A549 (cell line): ENCODE measurements at regions not wholly inside any gene's neighbourhood (a gene's known extent, or its start where the extent isn't known, plus 50 kb on each side); places are given as distances from the start of the nearest gene placed in this dataset.

Source experiments
- EP300 ChIP-seq, 2 experiments: fragments of >200 bp; sonication (Bioruptor Twin); formaldehyde crosslinking; IDR thresholded peaks; 2 replicates in 1 of 2; 3 replicates in 1 of 2; pipeline ENCODE4 v1.6.1; 2016 to 2017
- HOXB5 ChIP-seq: fragments of 250-450 bp; sonication (Bioruptor Pico); IDR thresholded peaks from 2 replicates; pipeline ENCODE4 v1.5.0; 2020; ENCODE audit warnings: mild to moderate bottlenecking, moderate library complexity
- MAFK ChIP-seq: fragments of 450-650 bp; IDR thresholded peaks from 2 replicates; pipeline ENCODE4 v1.6.1; 2014; ENCODE audit not compliant: partially characterized antibody
- POLR2A ChIP-seq: IDR thresholded peaks from 2 replicates; pipeline ENCODE4 v1.6.1; 2012; ENCODE audit warnings: mild to moderate bottlenecking, low read length
- POLR2AphosphoS2 ChIP-seq: conservative IDR thresholded peaks from 2 replicates; pipeline ENCODE4 v1.6.1; 2012; ENCODE audit warnings: low read length, improper control_type of control experiment, inconsistent platforms
- RARB ChIP-seq: fragments of 250-450 bp; sonication (Bioruptor Pico); IDR thresholded peaks from 2 replicates; pipeline ENCODE4 v1.8.0; 2021; ENCODE audit warnings: mild to moderate bottlenecking, moderate library complexity
- REST ChIP-seq: fragments of 200-600 bp; sonication (generic); IDR thresholded peaks from 2 replicates; pipeline ENCODE4 v1.6.1; 2016; ENCODE audit warnings: antibody characterized with exemption, mild to moderate bottlenecking, moderate library complexity
- RFX5 ChIP-seq: fragments of 450-650 bp; IDR thresholded peaks from 2 replicates; pipeline ENCODE4 v1.7.1; 2014; ENCODE audit warnings: antibody characterized with exemption, mild to moderate bottlenecking, moderate library complexity
- SMC3 ChIP-seq: fragments of >200 bp; sonication (Bioruptor Twin); formaldehyde crosslinking; IDR thresholded peaks from 3 replicates; pipeline ENCODE4 v1.6.1; 2018; ENCODE audit warnings: inconsistent platforms
- USF2 ChIP-seq: fragments of 450-650 bp; IDR thresholded peaks from 2 replicates; pipeline ENCODE4 v1.6.1; 2014; ENCODE audit warnings: antibody characterized with exemption
- TF ChIP-seq, protein P1 (sequence below): fragments of >200 bp; sonication (Bioruptor Twin); formaldehyde crosslinking; IDR thresholded peaks from 3 replicates; pipeline ENCODE4 v1.5.1; 2016
- TF ChIP-seq, protein P2 (sequence below): fragments of 250-450 bp; sonication (Bioruptor Pico); IDR thresholded peaks from 2 replicates; pipeline ENCODE4 v1.5.0; 2021; ENCODE audit warnings: mild to moderate bottlenecking, moderate library complexity, borderline replicate concordance
- TF ChIP-seq, protein P3 (sequence below): IDR thresholded peaks from 2 replicates; pipeline ENCODE4 v1.6.1; 2012

DNA sequence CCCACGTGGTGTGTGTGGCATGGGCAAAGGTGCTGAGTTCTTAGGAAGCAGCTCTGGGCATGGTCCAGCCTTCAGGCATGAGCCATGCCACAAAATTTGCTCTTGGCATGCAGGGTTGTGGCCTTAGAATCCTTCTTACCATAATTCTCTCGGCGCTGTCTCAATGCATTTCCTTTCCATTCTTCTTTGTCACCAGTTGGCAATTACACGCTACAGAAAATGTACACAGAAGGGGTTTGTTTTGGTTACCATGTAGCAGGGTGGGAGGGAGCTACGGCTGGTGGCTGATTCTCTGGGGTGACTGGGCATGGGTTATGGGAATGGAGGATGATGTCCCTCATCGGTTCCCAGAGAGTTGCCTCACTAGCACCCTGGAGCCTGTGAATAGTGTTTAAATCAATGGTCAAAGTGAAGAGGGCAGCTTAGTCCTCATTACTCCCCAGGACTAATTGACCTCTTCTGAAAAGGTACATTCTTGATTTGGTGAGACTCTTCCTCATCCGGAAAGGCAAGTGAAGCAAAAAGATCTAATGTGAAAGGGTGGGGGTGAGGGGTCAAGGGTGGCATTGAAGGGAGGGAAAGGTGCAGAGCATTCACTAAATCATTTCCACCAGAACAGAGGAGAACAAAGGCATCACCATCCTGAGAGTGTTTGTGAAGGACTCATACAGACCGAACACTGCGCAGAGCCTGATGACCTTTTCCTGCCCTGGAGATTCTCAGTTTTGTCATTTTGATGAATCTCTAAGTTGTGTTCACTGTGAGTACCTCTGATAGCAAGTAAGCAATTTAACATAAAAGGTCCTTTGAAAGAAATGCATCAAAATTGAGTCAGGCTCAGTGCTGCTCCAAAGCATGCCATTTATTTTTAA lies 199.8 kb upstream of the SFRP2 start:
- no peak for TF ChIP-seq RARB (CRISPR knock-in tag)
- TF ChIP-seq, protein P1, sequence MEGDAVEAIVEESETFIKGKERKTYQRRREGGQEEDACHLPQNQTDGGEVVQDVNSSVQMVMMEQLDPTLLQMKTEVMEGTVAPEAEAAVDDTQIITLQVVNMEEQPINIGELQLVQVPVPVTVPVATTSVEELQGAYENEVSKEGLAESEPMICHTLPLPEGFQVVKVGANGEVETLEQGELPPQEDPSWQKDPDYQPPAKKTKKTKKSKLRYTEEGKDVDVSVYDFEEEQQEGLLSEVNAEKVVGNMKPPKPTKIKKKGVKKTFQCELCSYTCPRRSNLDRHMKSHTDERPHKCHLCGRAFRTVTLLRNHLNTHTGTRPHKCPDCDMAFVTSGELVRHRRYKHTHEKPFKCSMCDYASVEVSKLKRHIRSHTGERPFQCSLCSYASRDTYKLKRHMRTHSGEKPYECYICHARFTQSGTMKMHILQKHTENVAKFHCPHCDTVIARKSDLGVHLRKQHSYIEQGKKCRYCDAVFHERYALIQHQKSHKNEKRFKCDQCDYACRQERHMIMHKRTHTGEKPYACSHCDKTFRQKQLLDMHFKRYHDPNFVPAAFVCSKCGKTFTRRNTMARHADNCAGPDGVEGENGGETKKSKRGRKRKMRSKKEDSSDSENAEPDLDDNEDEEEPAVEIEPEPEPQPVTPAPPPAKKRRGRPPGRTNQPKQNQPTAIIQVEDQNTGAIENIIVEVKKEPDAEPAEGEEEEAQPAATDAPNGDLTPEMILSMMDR: no peak
- no peak for TF ChIP-seq HOXB5 (CRISPR knock-in tag)
- no peak for TF ChIP-seq RFX5
- TF ChIP-seq POLR2A: no peak
- TF ChIP-seq, protein P2, sequence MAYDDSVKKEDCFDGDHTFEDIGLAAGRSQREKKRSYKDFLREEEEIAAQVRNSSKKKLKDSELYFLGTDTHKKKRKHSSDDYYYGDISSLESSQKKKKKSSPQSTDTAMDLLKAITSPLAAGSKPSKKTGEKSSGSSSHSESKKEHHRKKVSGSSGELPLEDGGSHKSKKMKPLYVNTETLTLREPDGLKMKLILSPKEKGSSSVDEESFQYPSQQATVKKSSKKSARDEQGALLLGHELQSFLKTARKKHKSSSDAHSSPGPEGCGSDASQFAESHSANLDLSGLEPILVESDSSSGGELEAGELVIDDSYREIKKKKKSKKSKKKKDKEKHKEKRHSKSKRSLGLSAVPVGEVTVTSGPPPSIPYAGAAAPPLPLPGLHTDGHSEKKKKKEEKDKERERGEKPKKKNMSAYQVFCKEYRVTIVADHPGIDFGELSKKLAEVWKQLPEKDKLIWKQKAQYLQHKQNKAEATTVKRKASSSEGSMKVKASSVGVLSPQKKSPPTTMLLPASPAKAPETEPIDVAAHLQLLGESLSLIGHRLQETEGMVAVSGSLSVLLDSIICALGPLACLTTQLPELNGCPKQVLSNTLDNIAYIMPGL (CRISPR knock-in tag): no peak
- TF ChIP-seq, protein P3, sequence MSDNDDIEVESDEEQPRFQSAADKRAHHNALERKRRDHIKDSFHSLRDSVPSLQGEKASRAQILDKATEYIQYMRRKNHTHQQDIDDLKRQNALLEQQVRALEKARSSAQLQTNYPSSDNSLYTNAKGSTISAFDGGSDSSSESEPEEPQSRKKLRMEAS: no peak
- TF ChIP-seq MAFK: no peak
- TF ChIP-seq USF2: no peak
- TF ChIP-seq REST: no peak
- TF ChIP-seq EP300 (IDR thresholded peaks at IDR 0.05): no peak
- no peak for TF ChIP-seq SMC3
- no peak for TF ChIP-seq POLR2AphosphoS2
